ENCODE measurements at regions not wholly inside any gene's neighbourhood (a gene's known extent, or its start where the extent isn't known, plus 50 kb on each side); places are given as distances from the start of the nearest gene placed in this dataset.
"Not testable (repeated sequence)": the region's sequence is repeated elsewhere in the genome, so short reads cannot be mapped to it uniquely, and the experiment has no call there.

DNA sequence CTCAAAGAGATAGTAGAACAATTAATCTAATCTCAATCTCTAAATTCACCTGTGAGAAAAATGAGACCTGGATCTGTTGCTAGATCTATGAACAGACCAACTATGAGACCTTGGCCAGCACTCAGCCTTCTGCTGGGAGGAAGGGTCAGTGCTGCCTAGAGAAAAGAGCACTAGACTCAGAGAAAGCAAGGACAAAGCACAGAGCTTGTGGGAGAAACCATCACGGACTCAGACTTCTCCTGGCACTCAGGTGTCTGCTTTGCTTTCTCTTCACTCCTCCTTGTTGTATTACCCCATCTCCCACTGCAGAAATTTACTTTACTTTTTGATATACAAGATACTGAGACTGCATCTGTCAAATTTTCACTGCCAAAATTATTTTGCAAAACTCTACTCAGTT lies 890.0 kb upstream of the NUDT12 start:
- no peak overlapping the region for H2AFZ ChIP-seq (ENCODE audit: low read depth, low read length, poor library complexity, severe bottlenecking)
- ATAC-seq, result no peak
- TF ChIP-seq SRF (IDR thresholded peaks at IDR 0.05; ENCODE audit: low read depth), result no peak
- TF ChIP-seq JUND (IDR thresholded peaks at IDR 0.05), result no peak
- no peak for TF ChIP-seq TCF7L2 (IDR thresholded peaks at IDR 0.05; ENCODE audit: borderline replicate concordance, extremely low read depth, insufficient read depth, insufficient read length)
- no peak for TF ChIP-seq EZH2 (IDR thresholded peaks at IDR 0.05)
- TF ChIP-seq CEBPB (IDR thresholded peaks at IDR 0.05; ENCODE audit: low read depth), result no peak
- no peak for TF ChIP-seq CBX3 (IDR thresholded peaks at IDR 0.05; ENCODE audit: low read depth)
- H3K4me3 ChIP-seq (replicated peaks in 1 of 2; ENCODE audit: low read depth in 1 of 2, low read length in 2 of 2), result no peak overlapping the region
- CTCF ChIA-PET, result no interaction called here
- POLR2A ChIA-PET, result no interaction called here
- RAD21 ChIA-PET (ENCODE audit: low non-redundant PET in 1 of 2, low total read pairs in 2 of 2, uncharacterized antibody in 2 of 2, unreplicated experiment in 2 of 2), result no interaction called here
- H3K4me1 ChIP-seq (ENCODE audit: control insufficient read depth in 1 of 2, insufficient read depth in 2 of 2, low read length in 2 of 2), result no peaks in the 10 kb centered on the region
- no peaks in the 10 kb centered on the region for H3K27me3 ChIP-seq (ENCODE audit: insufficient read depth, low read length)
- no peaks in the 10 kb centered on the region for H3K36me3 ChIP-seq (ENCODE audit: control insufficient read depth in 1 of 2, insufficient read depth in 2 of 2, low read length in 2 of 2)
- no peaks in the 10 kb centered on the region for H4K20me1 ChIP-seq (ENCODE audit: insufficient read depth)
- no peak overlapping the region for H3K27ac ChIP-seq (ENCODE audit: low read depth, low read length)
- BruUV-seq (replicated peaks), result no TSS peak
- DNase-seq (ENCODE audit: low read depth, low spot score), result no peak
- H3K79me2 ChIP-seq (ENCODE audit: insufficient read depth, low read length), result no peaks in the 10 kb centered on the region
- H3K9me3 ChIP-seq (ENCODE audit: control insufficient read depth in 1 of 2, insufficient read depth in 1 of 2, low read depth in 1 of 2, low read length in 2 of 2), result no peaks in the 10 kb centered on the region
- H3K9ac ChIP-seq (ENCODE audit: low read length), result no peak overlapping the region
- no peaks in the 10 kb centered on the region for H3K9me2 ChIP-seq (ENCODE audit: insufficient read depth)
- intact Hi-C loops (cut with micrococcal nuclease), result no loop called here
- no peak overlapping the region for H3K4me2 ChIP-seq (ENCODE audit: low read length)

DNA sequence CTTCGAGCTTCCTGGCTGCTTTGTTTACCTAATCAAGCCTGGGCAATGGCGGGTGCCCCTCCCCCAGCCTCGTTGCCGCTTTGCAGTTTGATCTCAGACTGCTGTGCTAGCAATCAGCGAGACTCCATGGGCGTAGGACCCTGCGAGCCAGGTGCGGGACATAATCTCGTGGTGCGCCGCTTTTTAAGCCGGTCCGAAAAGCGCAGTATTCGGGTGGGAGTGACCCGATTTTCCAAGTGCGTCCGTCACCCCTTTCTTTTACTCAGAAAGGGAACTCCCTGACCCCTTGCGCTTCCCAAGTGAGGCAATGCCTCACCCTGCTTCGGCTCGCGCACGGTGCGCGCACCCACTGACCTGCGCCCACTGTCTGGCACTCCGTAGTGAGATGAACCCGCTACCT lies 889.3 kb upstream of the NUDT12 start:
- CTCF ChIA-PET; H2AFZ ChIP-seq (ENCODE audit: low read depth, low read length, poor library complexity, severe bottlenecking); H3K9me2 ChIP-seq (ENCODE audit: insufficient read depth); H3K4me3 ChIP-seq (replicated peaks in 1 of 2; ENCODE audit: low read depth in 1 of 2, low read length in 2 of 2); ATAC-seq; H3K27ac ChIP-seq (ENCODE audit: low read depth, low read length); H3K79me2 ChIP-seq (ENCODE audit: insufficient read depth, low read length); H3K9me3 ChIP-seq (ENCODE audit: control insufficient read depth in 1 of 2, insufficient read depth in 1 of 2, low read depth in 1 of 2, low read length in 2 of 2); BruUV-seq (replicated peaks); H3K4me1 ChIP-seq (ENCODE audit: control insufficient read depth in 1 of 2, insufficient read depth in 2 of 2, low read length in 2 of 2); POLR2A ChIA-PET; RAD21 ChIA-PET (ENCODE audit: low non-redundant PET in 1 of 2, low total read pairs in 2 of 2, uncharacterized antibody in 2 of 2, unreplicated experiment in 2 of 2); intact Hi-C loops (cut with micrococcal nuclease); H3K36me3 ChIP-seq (ENCODE audit: control insufficient read depth in 1 of 2, insufficient read depth in 2 of 2, low read length in 2 of 2); H3K4me2 ChIP-seq (ENCODE audit: low read length); H3K9ac ChIP-seq (ENCODE audit: low read length); H4K20me1 ChIP-seq (ENCODE audit: insufficient read depth); H3K27me3 ChIP-seq (ENCODE audit: insufficient read depth, low read length); DNase-seq (ENCODE audit: low read depth, low spot score): not testable (repeated sequence)

Measured in HCT116 (cell line).